HG03575 (cell line): ENCODE measurements at regions not wholly inside any gene's neighbourhood (a gene's known extent, or its start where the extent isn't known, plus 50 kb on each side); places are given as distances from the start of the nearest gene placed in this dataset.
"Not testable (repeated sequence)": the region's sequence is repeated elsewhere in the genome, so short reads cannot be mapped to it uniquely, and the experiment has no call there.

Source experiments
- ATAC-seq: cut with Tn5 transposase; IDR thresholded peaks from one replicate; pipeline ENCODE4 v1.9.1; 2021; ENCODE audit not compliant: unreplicated experiment, insufficient number of reproducible peaks, low FRiP score; ENCODE audit errors: extremely low read depth

DNA sequence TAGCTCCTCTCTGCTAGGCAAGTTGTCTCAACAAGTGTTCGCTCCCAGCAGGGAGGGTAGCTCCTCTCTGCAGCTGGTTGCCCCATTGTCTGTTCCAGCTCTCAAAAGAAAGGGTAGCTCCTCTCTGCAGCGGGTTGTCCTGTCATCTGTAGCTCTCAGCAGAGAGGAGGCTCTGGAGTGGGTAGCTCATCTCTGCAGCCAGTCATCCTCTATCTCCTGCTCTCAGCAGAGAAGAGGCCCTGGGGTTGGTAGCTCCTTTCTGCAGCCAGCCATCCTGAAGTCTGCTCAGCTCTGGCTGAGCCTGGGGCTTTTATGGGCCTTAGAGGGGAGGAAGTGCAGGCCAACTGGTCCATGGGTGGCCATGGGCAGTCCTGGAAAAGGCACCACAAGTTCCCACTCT is 342.7 kb downstream of the PTTG2 start:
- ATAC-seq, result no peak

DNA sequence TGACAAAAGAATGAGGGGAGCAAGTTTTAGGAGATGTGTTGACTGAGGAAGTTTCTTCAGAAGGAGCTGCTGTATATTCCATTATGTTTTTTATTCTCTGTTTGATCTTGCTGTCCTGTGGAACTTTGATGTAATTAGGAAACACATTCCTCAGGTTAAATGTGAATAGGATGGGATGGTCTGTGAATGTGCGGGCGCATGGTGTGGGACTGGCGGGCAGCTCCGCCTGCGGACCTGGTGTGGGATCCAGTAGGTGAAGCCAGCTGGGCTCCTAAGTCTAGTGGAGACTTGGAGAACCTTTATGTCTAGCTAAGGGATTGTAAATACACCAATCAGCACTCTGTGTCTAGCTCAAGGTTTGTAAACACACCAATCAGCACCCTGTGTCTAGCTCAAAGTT is 344.3 kb downstream of the PTTG2 start:
- not testable (repeated sequence) for ATAC-seq

DNA sequence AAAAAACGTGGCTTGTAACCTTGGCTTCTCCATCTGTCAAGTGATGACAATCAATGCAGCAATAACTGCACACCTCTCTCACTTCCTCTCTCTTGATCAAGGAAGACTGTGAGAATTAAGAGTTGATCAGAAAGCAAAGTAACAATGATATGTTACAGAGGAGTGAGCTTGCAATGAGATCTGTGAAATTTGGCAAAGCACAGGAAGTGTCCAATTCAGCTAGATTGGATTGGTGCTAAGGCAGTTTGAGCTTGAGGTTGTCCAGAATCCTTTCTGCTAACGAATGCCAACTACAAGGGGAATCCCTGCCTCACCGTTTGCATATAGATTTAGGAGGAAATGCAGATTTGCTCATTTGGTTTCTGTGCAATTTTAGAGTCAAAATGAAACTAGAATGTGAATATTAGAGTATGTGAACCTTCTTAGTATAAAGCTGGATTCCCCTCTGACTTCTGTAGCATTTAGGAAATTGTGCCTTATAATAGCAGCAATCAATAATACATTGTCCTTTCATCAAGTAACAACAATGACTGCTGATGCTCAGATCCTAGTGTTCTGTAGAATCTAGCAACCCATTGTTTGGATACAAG is 346.4 kb downstream of the PTTG2 start:
- ATAC-seq, result no peak

DNA sequence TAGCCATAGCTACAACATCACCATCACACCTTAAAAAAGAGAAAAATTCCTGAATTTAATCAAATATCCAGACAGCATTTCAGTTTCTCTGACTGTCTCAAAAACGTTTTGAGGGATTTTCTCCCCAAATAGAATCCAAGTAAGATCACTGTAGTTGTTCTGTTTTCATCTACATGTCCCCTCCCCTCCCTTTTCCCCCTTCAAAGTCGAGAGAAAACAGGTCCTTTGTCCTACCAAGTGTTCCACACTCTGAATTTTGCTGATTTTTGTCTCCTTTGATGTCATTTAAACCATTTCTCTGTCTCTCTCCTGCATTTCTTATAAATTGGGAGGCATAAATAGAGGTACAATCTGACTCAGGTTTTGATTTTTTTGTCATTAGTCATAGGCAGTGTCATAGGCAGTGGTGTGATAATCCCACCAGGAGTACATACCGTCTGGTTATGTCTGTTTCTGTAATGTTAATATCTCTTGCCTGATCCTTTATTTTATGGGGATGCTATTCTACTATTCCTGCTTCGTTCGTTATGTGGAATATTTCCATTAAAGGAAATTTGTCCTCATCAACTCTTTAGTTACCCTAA is 348.6 kb downstream of the PTTG2 start:
- ATAC-seq, result no peak

DNA sequence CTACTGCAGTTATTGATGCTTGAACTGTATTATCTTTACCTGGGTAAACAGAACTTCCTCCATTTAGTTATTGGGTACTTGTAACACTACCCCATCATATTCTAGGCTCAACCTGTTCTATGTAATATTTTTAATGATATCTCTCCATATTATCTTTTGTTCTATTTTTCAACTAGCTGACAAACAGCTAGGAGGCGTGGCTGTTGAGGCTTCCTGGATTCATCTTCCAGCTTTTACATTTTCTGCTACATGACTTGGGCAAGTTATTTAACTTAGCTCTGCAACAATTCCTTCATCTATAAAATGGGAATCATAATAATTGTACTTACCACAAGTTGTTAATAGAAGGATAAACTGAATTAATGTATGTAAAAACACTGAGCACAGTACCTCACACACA is 349.3 kb downstream of the PTTG2 start:
- no peak for ATAC-seq

DNA sequence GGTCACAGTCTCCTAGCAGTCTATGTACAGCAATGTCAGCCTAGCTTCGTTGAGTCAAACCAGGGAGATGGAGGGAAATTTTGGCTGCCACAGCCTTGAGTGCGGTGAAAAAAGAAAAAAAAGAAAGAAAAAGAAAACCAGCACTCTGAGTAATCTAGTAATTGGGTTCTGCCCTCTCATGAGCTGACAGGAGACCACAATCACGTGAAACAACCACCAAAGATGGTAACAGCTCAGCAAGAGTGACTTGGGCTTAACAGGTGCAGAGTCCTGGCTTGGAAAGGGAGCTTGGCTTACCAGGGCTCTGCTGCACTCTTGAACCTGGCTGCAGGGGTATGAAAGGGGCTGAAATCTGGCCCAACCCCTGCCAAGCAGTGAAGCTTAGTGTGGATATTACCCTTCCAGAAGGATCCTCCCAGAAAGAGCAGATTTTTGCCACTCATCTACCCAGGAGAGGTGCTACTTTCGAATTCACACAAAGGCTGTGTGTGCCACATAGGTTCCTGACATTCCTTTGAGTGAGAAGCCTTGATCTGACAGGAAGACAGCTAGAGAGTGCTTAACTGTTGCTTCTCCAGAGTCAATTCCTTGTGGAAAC is 350.3 kb downstream of the PTTG2 start:
- ATAC-seq, result peak; percentile 85

DNA sequence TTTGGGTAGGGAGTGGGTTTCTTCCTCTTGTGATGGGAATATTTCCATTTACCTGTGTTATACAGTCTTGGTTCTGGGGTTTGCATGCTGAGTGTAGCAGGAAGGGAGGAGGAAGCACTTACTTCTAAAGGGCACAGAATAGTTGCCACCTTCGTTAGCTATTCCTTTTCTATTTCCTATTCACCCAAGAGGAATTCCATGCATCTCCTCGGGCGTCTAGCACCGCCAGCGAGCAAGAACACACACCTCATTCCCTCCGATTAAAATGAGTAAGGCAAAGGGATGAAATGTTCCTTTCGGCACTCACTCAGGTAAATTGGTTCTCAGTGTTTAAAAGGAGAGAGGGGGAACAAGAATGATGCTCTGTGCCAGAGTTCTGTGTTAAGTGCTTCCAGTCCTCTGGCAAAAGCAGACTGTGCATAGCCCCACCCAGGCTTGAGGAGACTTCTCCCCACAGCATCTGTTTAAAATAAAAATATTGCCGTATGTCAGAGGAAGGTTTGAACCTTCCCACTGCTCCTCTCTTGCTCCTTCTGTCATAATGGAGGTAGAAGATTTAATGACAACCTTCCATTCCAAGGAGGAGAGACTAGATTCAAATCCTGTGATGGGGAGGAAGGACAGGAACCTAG is 351.4 kb downstream of the PTTG2 start:
- no peak for ATAC-seq

DNA sequence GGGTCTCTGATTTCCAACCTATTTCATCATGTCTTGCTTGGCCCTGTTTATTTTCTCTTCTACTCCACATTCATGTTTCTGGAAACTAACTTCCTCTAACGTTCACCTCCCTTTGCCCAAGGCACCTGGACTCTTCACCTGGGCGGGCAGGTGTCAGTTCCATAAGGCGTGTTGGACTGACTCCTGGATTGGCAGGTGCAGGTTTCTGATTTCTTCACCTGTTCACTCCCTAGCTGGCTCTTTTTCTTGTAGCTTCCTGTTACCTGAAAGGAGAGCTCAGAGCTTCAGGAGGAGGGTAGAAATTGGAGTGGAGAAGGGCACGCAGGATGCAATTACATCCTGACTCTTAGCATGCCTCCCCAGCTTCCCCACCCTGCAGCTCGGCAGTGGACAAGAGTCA is 350.8 kb upstream of the KLF3 start:
- no peak for ATAC-seq

DNA sequence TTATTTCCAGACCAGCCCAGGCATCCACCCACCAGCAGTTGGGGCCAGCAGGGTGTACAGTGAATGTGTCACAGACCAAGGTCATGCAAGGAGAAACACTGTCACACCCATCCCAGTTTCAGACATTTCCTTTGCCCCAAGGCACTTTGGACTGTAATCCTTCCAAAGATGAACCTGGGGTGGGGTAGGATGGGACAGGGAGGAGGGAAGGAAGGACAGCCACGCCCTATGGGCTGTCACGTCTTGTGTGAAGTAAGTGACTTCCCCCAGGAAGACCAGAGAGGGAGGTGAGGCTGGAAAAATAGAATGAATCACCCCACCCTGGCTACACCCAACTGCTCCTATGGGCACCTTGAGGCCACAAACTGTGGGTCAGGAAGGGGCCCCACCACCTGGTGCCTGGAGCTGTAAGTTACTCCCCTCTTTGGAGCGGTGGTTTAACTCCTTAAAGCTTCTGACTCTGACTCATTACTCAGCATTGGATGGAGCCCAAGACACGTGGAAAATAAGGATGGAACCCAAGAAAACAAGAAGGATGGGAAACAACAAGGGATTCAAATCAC is 349.9 kb upstream of the KLF3 start:
- ATAC-seq, result no peak

DNA sequence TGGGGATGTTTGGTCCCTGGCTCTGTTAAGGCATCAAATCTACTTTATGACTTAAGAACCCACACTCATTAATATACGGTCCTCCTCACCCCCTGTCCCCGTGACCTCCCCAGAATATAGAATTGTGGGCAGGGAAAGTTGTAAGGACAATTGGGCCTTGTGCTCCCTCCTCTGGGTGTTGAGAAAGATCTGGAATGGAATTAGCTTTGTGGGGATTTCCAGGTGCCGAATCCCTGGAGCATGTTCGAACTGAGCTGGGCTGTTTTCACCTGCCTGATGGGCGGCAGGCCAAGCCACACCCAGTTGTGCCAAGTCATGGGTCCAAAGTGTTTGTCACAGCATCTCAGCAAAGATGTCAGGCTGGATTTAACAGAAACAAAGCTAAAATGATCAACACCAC is 349.3 kb upstream of the KLF3 start:
- no peak for ATAC-seq

DNA sequence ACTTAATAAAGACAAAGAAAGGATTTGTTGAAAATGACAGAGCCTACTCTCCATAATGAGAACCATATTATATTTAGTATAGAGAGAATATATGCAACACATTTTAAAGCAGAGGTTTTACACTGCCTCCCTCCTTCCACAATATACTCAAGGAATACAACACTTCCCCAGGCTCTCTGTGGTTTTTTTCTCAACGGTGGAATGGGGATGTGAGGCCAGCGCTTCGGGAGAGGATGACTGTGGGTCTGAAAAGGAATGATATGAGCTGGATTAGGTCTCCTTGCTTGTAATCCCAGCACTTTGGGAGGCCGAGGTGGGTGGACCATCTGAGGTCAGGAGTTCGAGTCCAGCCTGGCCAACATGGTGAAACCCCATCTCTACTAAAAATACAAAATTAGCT is 348.7 kb upstream of the KLF3 start:
- no peak for ATAC-seq

DNA sequence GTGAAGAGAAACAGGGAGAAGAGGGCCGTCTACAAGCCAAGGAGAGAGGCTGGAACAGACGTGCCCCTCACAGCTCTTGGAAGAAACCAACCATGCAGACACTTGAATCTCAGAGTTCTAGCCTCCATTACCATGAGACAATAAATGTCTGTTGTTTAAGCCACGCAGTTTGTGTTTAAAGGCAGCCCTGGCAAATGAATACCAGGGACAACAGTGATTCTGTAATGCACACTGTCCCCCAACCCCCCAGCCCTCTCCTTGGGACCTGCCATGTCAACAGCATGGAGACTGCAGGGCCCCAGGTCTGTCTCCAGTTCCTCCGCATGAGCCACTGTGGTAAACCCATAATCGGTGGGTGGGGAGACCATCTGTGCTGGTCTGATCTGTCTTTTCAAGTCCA is 348.0 kb upstream of the KLF3 start:
- no peak for ATAC-seq

DNA sequence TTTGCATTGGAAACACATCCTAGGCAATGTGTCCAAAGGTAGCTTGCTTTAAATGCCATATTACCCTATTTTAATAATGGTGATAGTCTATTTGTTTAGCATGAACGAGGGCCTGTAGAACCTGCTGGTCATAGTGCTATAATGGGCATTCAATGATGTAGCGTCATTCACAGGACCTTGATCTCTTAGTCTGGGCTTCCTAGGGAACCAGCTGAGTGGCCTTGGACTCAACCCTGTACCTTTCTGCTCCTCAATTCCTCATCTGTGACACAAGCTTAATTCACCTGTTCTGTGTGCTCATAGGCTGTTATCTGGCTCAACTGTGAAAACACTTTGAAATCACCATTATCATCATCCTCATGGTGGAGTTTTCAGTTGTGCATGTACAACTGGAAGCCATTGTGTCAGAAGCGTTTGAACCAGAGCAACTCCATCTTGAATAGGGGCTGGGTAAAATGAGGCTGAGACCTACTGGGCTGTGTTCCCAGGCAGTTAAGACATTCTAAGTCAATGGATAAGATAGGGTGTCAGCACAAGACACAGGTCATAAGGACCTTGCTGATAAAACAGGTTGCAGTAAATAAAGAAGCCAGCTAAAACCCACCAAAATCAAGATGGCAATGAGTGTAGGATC is 346.8 kb upstream of the KLF3 start:
- no peak for ATAC-seq

DNA sequence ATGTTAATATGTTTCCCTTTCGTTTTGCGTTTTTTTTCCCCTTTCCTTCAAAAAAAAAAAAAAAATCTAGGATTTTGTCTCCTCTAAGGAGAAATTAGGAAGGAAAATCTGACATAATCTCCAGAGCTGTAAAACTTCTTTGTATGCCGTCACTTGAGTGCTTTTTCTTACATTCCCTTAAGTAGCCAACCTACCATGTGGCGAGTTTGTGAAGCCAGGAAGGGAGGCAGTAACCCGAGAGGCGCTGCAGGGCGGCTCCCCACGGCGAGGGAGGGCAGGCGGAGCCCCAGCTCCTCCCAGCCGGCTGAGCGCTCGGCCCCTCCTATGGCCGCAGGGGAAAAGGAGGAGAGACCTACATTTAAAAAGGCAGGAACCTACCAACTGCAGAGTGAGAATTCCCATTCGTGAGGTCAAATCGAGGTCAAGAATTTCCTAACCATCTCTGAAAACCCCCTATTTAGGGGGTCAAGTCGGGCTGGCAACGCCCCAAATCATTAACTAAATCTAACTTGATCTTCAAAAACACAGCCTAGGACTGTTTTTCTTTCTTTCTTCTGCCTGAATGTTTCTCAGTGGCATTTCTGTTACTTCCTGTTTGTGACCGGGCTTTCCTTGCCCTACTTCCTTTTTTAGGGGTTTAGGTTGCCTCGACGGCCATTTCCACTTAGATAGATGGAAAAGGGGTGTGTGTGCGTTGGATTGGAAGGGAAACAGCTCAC is 345.1 kb upstream of the KLF3 start:
- peak; percentile 28 for ATAC-seq

DNA sequence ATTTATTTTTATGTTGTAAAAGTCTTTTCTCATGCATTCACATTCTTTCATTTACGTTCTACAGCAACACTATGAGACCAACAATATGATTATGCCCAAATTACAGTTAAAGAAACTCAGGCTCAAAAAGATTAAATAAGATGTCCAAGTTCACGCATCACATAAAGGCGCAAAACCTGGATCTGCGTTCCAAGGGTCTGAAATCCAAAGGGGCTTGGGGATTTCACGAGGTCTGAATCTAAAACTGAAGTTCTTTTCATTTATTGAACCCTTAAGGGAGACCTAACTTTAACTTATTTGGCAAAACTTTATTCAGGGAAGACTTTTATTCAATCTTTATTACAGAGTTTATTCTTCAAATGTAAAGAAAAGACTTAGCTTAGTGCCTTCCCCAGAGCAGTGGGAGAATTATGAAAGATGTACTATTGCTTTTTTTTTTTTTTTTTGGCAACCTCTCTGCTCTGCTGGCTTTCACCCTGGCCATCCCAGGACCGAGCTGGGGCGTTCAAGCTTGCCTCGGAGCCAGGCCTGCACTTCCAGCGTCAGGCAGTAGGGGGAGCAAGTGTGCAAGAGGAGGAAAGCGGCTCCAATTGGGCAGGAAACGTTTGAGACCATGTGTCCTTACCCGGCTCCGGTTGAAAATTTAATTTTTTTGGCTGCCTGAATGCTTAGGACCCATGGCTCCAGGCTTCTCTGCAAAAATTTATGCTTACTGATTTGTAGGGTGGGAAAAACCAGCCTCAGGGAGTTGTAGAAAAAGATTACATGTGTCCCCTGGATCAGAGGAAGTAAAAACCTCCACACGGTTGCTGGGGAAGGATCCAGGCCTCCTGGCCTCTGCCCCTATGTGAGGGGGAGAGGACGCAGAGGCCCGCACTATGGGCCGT is 344.3 kb upstream of the KLF3 start:
- no peak for ATAC-seq

DNA sequence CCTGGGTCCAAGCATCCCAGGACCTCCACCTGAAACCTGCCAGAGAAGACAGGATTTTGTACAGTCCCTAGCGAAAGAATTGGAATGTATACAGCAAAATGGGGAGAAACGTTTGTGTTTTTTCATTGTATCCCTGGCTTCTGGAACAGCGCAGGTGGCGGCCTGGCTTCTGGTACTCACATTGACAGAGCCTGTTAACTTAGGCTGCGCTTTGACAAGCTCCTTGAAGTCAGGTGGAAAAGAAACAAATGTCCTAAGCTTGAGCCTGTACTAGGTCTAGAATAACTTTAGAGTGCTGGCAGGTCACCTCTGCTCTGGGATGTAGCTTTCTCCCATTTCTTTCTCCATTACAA is 343.7 kb upstream of the KLF3 start:
- ATAC-seq, result no peak

DNA sequence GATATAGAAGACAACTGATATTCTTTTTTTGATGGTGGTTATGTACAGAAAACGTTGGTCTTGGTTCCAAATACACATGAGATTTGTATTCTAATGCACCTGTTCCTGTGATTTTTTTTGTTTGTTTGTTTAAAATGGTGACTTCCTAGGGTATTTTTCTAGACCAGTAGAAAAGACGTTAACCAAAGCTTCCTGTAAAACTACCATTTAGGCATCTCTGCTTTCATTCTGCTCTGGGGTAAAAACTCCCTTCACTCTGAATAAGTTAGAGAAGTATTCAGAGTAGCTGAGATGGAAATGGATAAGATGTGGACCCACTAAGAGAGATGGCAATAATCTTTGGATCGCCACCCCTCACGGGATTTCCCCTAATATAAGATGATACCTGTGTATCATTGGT is 343.2 kb upstream of the KLF3 start:
- ATAC-seq, result no peak

DNA sequence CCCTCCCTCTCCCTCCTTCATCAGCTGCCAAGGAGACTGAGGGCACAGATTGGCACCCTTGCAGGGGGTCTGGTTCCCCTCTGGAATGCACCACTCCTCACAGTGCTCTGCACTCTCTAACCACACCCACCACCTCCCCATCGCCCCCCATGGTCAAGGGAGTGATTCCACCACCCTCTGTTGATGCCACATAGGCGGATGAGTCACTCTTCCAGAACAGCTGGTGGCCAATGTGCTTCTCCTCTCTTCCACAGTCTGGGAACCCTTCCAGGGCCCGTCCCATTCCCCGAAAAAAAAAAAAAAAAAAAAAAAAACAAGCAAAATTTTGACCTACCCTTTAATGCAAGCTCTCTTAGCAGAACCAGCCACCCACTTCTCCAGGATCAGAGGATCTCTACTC is 341.3 kb upstream of the KLF3 start:
- no peak for ATAC-seq
